Mesothelial cell of epicardium (in vitro differentiated cells): ENCODE measurements at regions not wholly inside any gene's neighbourhood (a gene's known extent, or its start where the extent isn't known, plus 50 kb on each side); places are given as distances from the start of the nearest gene placed in this dataset.

Source experiments
- DNase-seq, 2 experiments: peaks; one replicate each; pipeline ENCODE4 v3.0.0; 2021; ENCODE audit warnings: low spot score in 2 of 2; ENCODE audit not compliant: unreplicated experiment in 2 of 2
- H3K27ac Mint-ChIP-seq: 2 replicates; pipeline ENCODE4 v1.8.0; 2021; ENCODE audit warnings: mixed read lengths
- H3K27me3 Mint-ChIP-seq: 2 replicates; pipeline ENCODE4 v1.8.0; 2021; ENCODE audit warnings: low read depth, mixed read lengths
- H3K36me3 Mint-ChIP-seq: 2 replicates; pipeline ENCODE4 v1.8.0; 2021; ENCODE audit warnings: mixed read lengths
- H3K4me1 Mint-ChIP-seq: 2 replicates; pipeline ENCODE4 v1.8.0; 2021; ENCODE audit warnings: mixed read lengths
- H3K4me3 Mint-ChIP-seq: 2 replicates; pipeline ENCODE4 v1.8.0; 2021; ENCODE audit warnings: mild to moderate bottlenecking, moderate library complexity, mixed read lengths
- H3K9me3 Mint-ChIP-seq: 2 replicates; pipeline ENCODE4 v1.8.0; 2021; ENCODE audit warnings: mixed read lengths
- TF ChIP-seq, protein P1 (sequence below): fragments of 200-600 bp; sonication (generic); IDR thresholded peaks from one replicate; pipeline ENCODE4 v1.5.0; 2021; ENCODE audit warnings: antibody characterized with exemption; ENCODE audit not compliant: unreplicated experiment

DNA sequence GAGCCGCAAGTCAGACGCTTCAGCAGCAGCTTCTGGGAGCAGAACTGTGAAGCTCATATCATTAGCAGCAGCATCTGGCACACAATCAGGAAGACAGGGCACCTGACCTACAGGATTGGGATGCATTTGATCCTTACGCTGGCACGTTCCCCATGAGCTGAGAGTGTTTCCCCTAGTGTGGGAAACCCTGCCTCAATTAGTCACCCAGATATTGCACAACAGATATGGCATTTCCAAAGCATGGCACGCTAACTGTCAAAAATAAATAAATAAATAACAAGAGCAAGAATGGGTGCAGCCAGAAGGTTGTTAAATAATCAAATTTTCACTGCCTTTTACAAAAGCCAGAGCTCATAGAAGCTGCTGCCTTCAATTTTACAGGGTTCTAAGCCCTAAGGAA is 189.6 kb upstream of the THBS1 start:
- Mint-ChIP-seq H3K27ac (no peak overlapping the region), H3K36me3 (no peaks in the 10 kb centered on the region), H3K4me3 (no peak overlapping the region), H3K27me3 (no peaks in the 10 kb centered on the region), H3K9me3 (no peaks in the 10 kb centered on the region), H3K4me1 (peaks cover 32% of the 10 kb centered on the region)
- TF ChIP-seq, protein P1, sequence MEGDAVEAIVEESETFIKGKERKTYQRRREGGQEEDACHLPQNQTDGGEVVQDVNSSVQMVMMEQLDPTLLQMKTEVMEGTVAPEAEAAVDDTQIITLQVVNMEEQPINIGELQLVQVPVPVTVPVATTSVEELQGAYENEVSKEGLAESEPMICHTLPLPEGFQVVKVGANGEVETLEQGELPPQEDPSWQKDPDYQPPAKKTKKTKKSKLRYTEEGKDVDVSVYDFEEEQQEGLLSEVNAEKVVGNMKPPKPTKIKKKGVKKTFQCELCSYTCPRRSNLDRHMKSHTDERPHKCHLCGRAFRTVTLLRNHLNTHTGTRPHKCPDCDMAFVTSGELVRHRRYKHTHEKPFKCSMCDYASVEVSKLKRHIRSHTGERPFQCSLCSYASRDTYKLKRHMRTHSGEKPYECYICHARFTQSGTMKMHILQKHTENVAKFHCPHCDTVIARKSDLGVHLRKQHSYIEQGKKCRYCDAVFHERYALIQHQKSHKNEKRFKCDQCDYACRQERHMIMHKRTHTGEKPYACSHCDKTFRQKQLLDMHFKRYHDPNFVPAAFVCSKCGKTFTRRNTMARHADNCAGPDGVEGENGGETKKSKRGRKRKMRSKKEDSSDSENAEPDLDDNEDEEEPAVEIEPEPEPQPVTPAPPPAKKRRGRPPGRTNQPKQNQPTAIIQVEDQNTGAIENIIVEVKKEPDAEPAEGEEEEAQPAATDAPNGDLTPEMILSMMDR, result no peak
- DNase-seq, result no peak

DNA sequence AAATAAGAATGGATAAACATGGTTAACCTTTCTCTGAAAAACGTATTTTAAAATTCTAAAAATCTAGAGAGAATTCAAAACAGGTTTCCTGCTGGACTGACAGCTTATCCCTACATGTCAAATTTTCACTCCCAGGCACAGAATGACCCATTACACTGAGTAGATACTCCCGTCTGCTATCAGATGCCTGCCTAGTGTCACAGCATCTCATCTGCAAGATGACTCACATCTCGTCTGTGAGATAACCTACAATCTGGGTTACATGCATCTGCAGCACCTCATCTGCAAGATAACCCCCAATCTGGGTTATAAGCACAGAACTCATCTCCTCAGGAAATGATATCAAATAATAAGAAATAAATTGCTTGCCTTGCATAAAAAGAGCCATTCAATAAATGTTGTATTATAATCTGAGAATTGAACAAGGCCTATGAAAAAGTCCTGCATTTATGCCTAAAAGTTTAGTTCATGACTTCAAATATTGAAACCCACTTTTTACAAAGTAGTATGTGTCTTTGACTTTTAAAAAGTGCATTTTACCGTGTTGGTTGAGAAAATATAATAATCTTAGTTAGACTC is 188.3 kb upstream of the THBS1 start:
- Mint-ChIP-seq H3K4me3 (no peak overlapping the region), H3K27ac (no peak overlapping the region), H3K9me3 (no peaks in the 10 kb centered on the region), H3K27me3 (no peaks in the 10 kb centered on the region), H3K4me1 (peaks cover 32% of the 10 kb centered on the region), H3K36me3 (no peaks in the 10 kb centered on the region)
- TF ChIP-seq, protein P1, result no peak
- no peak for DNase-seq

DNA sequence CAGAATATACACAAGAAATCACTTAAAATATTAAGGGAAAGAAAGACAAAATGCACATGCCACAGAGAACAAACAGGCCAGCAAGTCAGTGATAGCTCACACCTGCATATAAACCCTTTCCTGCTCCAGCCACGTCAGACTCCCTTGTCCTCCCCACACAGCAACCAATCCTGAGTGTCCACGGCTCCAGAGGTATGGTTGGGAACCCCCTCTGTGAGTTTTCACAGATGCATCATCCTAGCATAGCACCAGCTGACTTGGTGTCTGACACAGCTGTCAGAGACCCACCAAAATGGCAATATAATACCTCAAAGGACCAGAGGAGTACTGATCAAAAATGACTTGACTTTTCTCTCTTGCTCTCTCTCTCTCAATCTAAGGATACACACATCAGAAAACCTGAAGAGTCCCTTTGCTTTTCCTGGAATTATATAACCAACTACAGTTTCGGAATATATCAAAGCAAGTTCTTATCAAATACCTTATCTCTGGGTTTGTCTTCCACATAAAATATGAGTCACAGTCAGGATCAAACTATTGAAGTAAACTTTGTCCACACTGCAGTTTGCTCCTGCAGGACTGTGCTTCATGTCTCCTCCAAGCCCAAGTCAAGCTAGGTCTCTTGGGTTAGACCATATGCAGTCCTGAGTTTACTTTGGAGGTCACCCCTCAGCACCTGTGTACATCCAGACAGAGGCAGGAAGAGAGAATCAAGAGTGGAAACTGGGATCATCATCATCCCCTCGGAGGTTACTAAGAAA is 187.1 kb upstream of the THBS1 start:
- Mint-ChIP-seq H3K9me3 (no peaks in the 10 kb centered on the region), H3K4me3 (no peak overlapping the region), H3K36me3 (no peaks in the 10 kb centered on the region), H3K27me3 (no peaks in the 10 kb centered on the region), H3K4me1 (peaks cover 32% of the 10 kb centered on the region), H3K27ac (no peak overlapping the region)
- TF ChIP-seq, protein P1, result no peak
- DNase-seq, result no peak

DNA sequence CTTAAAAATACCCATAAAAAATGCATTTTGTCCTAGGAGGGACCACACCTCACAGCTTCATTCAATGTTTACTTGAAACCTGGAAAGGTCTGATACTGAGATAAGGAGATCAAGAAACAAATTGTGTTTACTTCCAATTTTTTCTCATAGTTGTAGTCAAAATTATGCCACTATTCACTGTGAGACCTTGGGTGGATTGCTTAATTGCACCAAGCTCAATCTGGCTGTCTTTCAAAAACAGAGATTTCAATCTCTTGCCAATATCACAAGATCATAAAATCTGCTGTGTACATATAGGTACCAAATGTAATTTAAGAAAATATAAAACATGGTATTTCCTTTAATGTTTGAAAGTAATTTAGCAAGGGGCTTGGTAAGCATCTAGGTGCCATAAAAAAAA is 186.4 kb upstream of the THBS1 start:
- H3K36me3 Mint-ChIP-seq, result no peaks in the 10 kb centered on the region
- TF ChIP-seq, protein P1, result no peak
- no peak for DNase-seq

DNA sequence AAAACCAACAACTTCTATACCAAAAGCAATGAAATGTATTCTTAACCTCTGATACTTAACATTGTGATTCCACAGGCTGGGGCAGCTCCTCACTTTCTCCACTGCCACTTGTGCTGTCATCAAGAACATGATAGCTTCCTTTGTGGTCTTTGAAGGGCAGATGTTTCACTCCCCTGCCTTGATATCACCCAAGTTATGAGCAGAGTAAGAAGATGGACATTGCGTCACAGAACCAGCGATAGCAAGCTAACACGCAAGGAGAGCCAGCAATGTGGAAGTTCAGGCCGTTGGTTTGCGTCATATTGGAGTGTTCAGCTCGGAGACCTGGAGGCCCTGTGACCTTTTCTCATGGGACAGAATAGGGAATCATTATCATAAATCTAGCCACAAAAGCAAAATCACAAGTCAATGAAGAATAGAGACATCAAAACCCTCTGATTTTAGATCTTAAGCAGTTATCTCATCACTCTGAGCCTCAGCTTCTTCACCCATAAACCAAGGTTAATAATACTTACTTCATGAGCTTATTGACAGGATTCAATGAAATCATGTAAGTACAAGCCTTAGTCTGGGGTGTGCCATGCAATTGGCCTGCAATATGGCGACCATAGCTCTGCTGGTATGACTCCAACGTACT is 183.8 kb upstream of the THBS1 start:
- H3K27ac Mint-ChIP-seq, result no peak overlapping the region
- TF ChIP-seq, protein P1, result no peak
- peaks cover 27% of the 10 kb centered on the region for H3K4me1 Mint-ChIP-seq
- no peak overlapping the region for H3K4me3 Mint-ChIP-seq
- H3K27me3 Mint-ChIP-seq, result no peaks in the 10 kb centered on the region
- H3K36me3 Mint-ChIP-seq, result no peaks in the 10 kb centered on the region
- no peak for DNase-seq
- H3K9me3 Mint-ChIP-seq, result no peaks in the 10 kb centered on the region

More for the DNA sequence above, 186.4 kb upstream of the THBS1 start:
- H3K4me1 Mint-ChIP-seq, result peaks cover 32% of the 10 kb centered on the region
- no peaks in the 10 kb centered on the region for H3K27me3 Mint-ChIP-seq
- H3K9me3 Mint-ChIP-seq, result no peaks in the 10 kb centered on the region
- no peak overlapping the region for H3K4me3 Mint-ChIP-seq
- H3K27ac Mint-ChIP-seq, result no peak overlapping the region
